ENCODE measurements at regions not wholly inside any gene's neighbourhood (a gene's known extent, or its start where the extent isn't known, plus 50 kb on each side); places are given as distances from the start of the nearest gene placed in this dataset.
A peak's percentile ranks its signal among the peaks of the same experiment; 100 is the strongest.

GRCh38 chr12:75779891-75780496 is 251.6 kb downstream of the PHLDA1 start (continued):
- TF ChIP-seq PBX2 (CRISPR knock-in tag; IDR thresholded peaks at IDR 0.05; ENCODE audit: low read depth): no peak
- TF ChIP-seq PBX2 (tag; conservative IDR thresholded peaks at IDR 0.05; ENCODE audit: low read depth): peak; percentile 36; the same call in 1 of the 2 replicates
- TF ChIP-seq TAF9B (IDR thresholded peaks at IDR 0.05; ENCODE audit: partially characterized antibody): no peak
- no peak for TF ChIP-seq HDAC3 (IDR thresholded peaks at IDR 0.05; ENCODE audit: borderline replicate concordance, partially characterized antibody)
- no peak for TF ChIP-seq ZNF24 (IDR thresholded peaks at IDR 0.05)
- no peak for TF ChIP-seq ZBTB40 (IDR thresholded peaks at IDR 0.05)
- TF ChIP-seq ZBTB40 (CRISPR knock-in tag; IDR thresholded peaks at IDR 0.05): no peak
- no peak for TF ChIP-seq ZBTB1 (CRISPR knock-in tag; IDR thresholded peaks at IDR 0.05; ENCODE audit: borderline replicate concordance, low read depth)
- TF ChIP-seq CHAMP1 (IDR thresholded peaks at IDR 0.05): no peak
- TF ChIP-seq CHD1 (IDR thresholded peaks at IDR 0.05; ENCODE audit: low read length): no peak
